Gastrocnemius medialis (tissue), 4 donors: ENCODE measurements at regions not wholly inside any gene's neighbourhood (a gene's known extent, or its start where the extent isn't known, plus 50 kb on each side); places are given as distances from the start of the nearest gene placed in this dataset.

ENCODE experiments used
- ATAC-seq, 2 donors: fragments of 150-250 bp; one replicate each; pipeline ENCODE4 v1.9.1; 2016
- DNase-seq, 2 donors: peaks; one replicate each; pipeline ENCODE4 v3.0.0-alpha.2; 2019
- H3K27ac ChIP-seq, 4 donors: fragments of 200-600 bp; sonication (generic); 1 replicate in 1 of 4; 2 replicates in 3 of 4; pipeline ENCODE4 v1.5.1; 2016 to 2018; ENCODE audit warnings: mild to moderate bottlenecking in 2 of 4, moderate library complexity in 1 of 4
- H3K27me3 ChIP-seq, 3 donors: fragments of 200-600 bp; sonication (generic) in 2 of 3; 1 replicate in 1 of 3; 2 replicates in 2 of 3; pipeline versions ENCODE4 v1.5.1 to v1.6.0; 2016 to 2019; ENCODE audit warnings: mild to moderate bottlenecking in 1 of 3, moderate library complexity in 1 of 3
- H3K36me3 ChIP-seq, 2 donors: fragments of 200-600 bp; sonication (generic) in 1 of 2; one replicate each; pipeline ENCODE4 v1.5.1; 2017 to 2018
- H3K4me1 ChIP-seq, 2 donors: fragments of 200-600 bp; sonication (generic) in 1 of 2; one replicate each; pipeline ENCODE4 v1.5.1; 2016 to 2017; ENCODE audit warnings: mild to moderate bottlenecking in 2 of 2
- H3K4me3 ChIP-seq, 4 donors: fragments of 200-600 bp; sonication (generic) in 3 of 4; 1 replicate in 1 of 4; 2 replicates in 3 of 4; pipeline ENCODE4 v1.5.1; 2016 to 2019; ENCODE audit warnings: mild to moderate bottlenecking in 2 of 4
- H3K9me3 ChIP-seq, 3 donors: fragments of 200-600 bp; sonication (generic) in 2 of 3; 1 replicate in 1 of 3; 2 replicates in 2 of 3; pipeline ENCODE4 v1.5.1; 2016 to 2019
- CTCF ChIP-seq, 5 experiments: fragments of 450-650 bp in 3 of 5; fragments of 200-600 bp in 2 of 5; sonication (generic) in 2 of 5; IDR thresholded peaks in 4 of 5; conservative IDR thresholded peaks in 1 of 5; 1 replicate in 4 of 5; 2 replicates in 1 of 5; pipeline ENCODE4 v1.5.1; 2016 to 2019; ENCODE audit warnings: antibody characterized with exemption in 5 of 5, mild to moderate bottlenecking in 3 of 5, moderate library complexity in 3 of 5
- POLR2A ChIP-seq, 2 donors: fragments of 450-650 bp; IDR thresholded peaks; one replicate each; pipeline ENCODE4 v1.6.1; 2017; ENCODE audit warnings: antibody characterized with exemption in 2 of 2, mild to moderate bottlenecking in 2 of 2, moderate library complexity in 2 of 2
- in situ Hi-C, 4 donors: fragments of 200-750 bp; cut with MboI; loops; one replicate each; pipeline versions ENCODE4 v1.15.0 to v1.8.0; 2017; ENCODE audit warnings: low sequenced_read_pairs in 4 of 4
- intact Hi-C: fragments of 100-400 bp; cut with DNase I; formaldehyde crosslinking; loops from one replicate; pipeline ENCODE4 v1.15.1; 2023; ENCODE audit warnings: low total_unique reads

- intact Hi-C loops: no loop called here
- TF ChIP-seq POLR2A (IDR thresholded peaks at IDR 0.05): no peak
- TF ChIP-seq CTCF (IDR thresholded peaks at IDR 0.05 in 4 of 5, conservative IDR thresholded peaks at IDR 0.05 in 1 of 5): no peak
- H3K36me3 ChIP-seq: no peaks in the 10 kb centered on the region
These were observed 164.1 kb upstream of the JAG1 start for GRCh38 chr20:10837901-10838300.

GRCh38 chr20:10842116-10842515 is 168.3 kb upstream of the JAG1 start:
- H3K4me3 ChIP-seq: peak overlapping the region in 1 of 4 donors; percentile 8
- H3K27ac ChIP-seq: no peak overlapping the region
- intact Hi-C loops: no loop called here
- no peaks in the 10 kb centered on the region for H3K27me3 ChIP-seq
- no peak for ATAC-seq
- H3K36me3 ChIP-seq: no peaks in the 10 kb centered on the region
- in situ Hi-C loops: no loop called here
- TF ChIP-seq POLR2A (IDR thresholded peaks at IDR 0.05) (no peak), CTCF (IDR thresholded peaks at IDR 0.05 in 4 of 5, conservative IDR thresholded peaks at IDR 0.05 in 1 of 5) (no peak)
- no peaks in the 10 kb centered on the region for H3K4me1 ChIP-seq
- no peaks in the 10 kb centered on the region for H3K9me3 ChIP-seq
- no peak for DNase-seq

More at GRCh38 chr20:10837901-10838300, 164.1 kb upstream of the JAG1 start:
- in situ Hi-C loops: no loop called here
- H3K9me3 ChIP-seq: no peaks in the 10 kb centered on the region
- no peak overlapping the region for H3K27ac ChIP-seq
- no peak overlapping the region for H3K4me3 ChIP-seq
- no peaks in the 10 kb centered on the region for H3K4me1 ChIP-seq
- no peaks in the 10 kb centered on the region for H3K27me3 ChIP-seq
- DNase-seq: no peak
- no peak for ATAC-seq

GRCh38 chr20:10843146-10843711 is 169.4 kb upstream of the JAG1 start:
- no peak overlapping the region for H3K27ac ChIP-seq
- in situ Hi-C loops (no loop called here), intact Hi-C loops (no loop called here)
- TF ChIP-seq CTCF (IDR thresholded peaks at IDR 0.05 in 4 of 5, conservative IDR thresholded peaks at IDR 0.05 in 1 of 5): no peak
- TF ChIP-seq POLR2A (IDR thresholded peaks at IDR 0.05): no peak
- H3K9me3 ChIP-seq: no peaks in the 10 kb centered on the region
- no peak for ATAC-seq
- no peaks in the 10 kb centered on the region for H3K4me1 ChIP-seq
- H3K27me3 ChIP-seq: no peaks in the 10 kb centered on the region
- DNase-seq: no peak
- H3K36me3 ChIP-seq: no peaks in the 10 kb centered on the region
- H3K4me3 ChIP-seq: no peak overlapping the region

GRCh38 chr20:10846766-10847165 is 173.0 kb upstream of the JAG1 start:
- Histone ChIP-seq H3K4me3 (no peak overlapping the region), H3K9me3 (no peaks in the 10 kb centered on the region), H3K36me3 (no peaks in the 10 kb centered on the region), H3K27me3 (no peaks in the 10 kb centered on the region), H3K4me1 (no peaks in the 10 kb centered on the region), H3K27ac (no peak overlapping the region)
- TF ChIP-seq CTCF (IDR thresholded peaks at IDR 0.05 in 4 of 5, conservative IDR thresholded peaks at IDR 0.05 in 1 of 5): no peak
- ATAC-seq (no peak), DNase-seq (no peak)
- in situ Hi-C loops (no loop called here), intact Hi-C loops (no loop called here)

- no peak overlapping the region for H3K4me3 ChIP-seq
- H3K36me3 ChIP-seq: no peaks in the 10 kb centered on the region
- DNase-seq (peak in 1 of 2 donors; percentile 24), ATAC-seq (peak; percentile 84 to 87)
- no peaks in the 10 kb centered on the region for H3K9me3 ChIP-seq
- in situ Hi-C loops: no loop called here
- intact Hi-C loops: no loop called here
- H3K27me3 ChIP-seq: no peaks in the 10 kb centered on the region
- peak overlapping the region in 3 of 4 donors; percentile 14 to 55 (median 27) for H3K27ac ChIP-seq
- no peaks in the 10 kb centered on the region for H3K4me1 ChIP-seq
- TF ChIP-seq POLR2A (IDR thresholded peaks at IDR 0.05) (no peak), CTCF (IDR thresholded peaks at IDR 0.05 in 4 of 5, conservative IDR thresholded peaks at IDR 0.05 in 1 of 5) (no peak)
These were observed 175.1 kb upstream of the JAG1 start for GRCh38 chr20:10848810-10849370.
